ENCODE measurements at regions not wholly inside any gene's neighbourhood (a gene's known extent, or its start where the extent isn't known, plus 50 kb on each side); places are given as distances from the start of the nearest gene placed in this dataset.

GRCh38 chr16:5448798-5449197, 351.2 kb upstream of the EEF2KMT start:
- Histone ChIP-seq H3K27me3 (ENCODE audit: insufficient read depth, low read length, poor library complexity, severe bottlenecking) (no peaks in the 10 kb centered on the region), H3K4me3 (ENCODE audit: low read length) (no peak overlapping the region), H3K36me3 (ENCODE audit: insufficient read depth, low read length) (no peaks in the 10 kb centered on the region), H3K4me1 (ENCODE audit: insufficient read depth, low read length) (no peaks in the 10 kb centered on the region), H3K9me3 (ENCODE audit: low read length) (no peaks in the 10 kb centered on the region), H3K27ac (ENCODE audit: low read depth, low read length) (no peak overlapping the region)
- no peak for DNase-seq
- Mint-ChIP-seq H3K4me1 (no peaks in the 10 kb centered on the region), H3K27ac (no peak overlapping the region), H3K27me3 (peaks cover 0 to 3% of the 10 kb centered on the region in 2 donors), H3K36me3 (no peaks in the 10 kb centered on the region), H3K4me3 (no peak overlapping the region), H3K9me3 (peaks cover 0 to 2% (median 0%) of the 10 kb centered on the region in 5 donors)
- ChIA-PET CTCF (no interaction called here), POLR2A (no interaction called here)

- POLR2A ChIA-PET = no interaction called here
- Histone ChIP-seq H3K9me3 (ENCODE audit: low read length) (no peaks in the 10 kb centered on the region), H3K4me1 (ENCODE audit: insufficient read depth, low read length) (no peaks in the 10 kb centered on the region), H3K27me3 (ENCODE audit: insufficient read depth, low read length, poor library complexity, severe bottlenecking) (no peaks in the 10 kb centered on the region), H3K36me3 (ENCODE audit: insufficient read depth, low read length) (no peaks in the 10 kb centered on the region), H3K27ac (ENCODE audit: low read depth, low read length) (no peak overlapping the region), H3K4me3 (ENCODE audit: low read length) (no peak overlapping the region)
- Mint-ChIP-seq H3K36me3 (no peaks in the 10 kb centered on the region), H3K27me3 (peaks cover 0 to 3% of the 10 kb centered on the region in 2 donors), H3K27ac (no peak overlapping the region), H3K4me3 (no peak overlapping the region), H3K9me3 (peaks cover 0 to 2% (median 0%) of the 10 kb centered on the region in 5 donors), H3K4me1 (no peaks in the 10 kb centered on the region)
- CTCF ChIA-PET = no interaction called here
- DNase-seq = no peak
Observed at GRCh38 chr16:5447734-5448133, 350.1 kb upstream of the EEF2KMT start.

GRCh38 chr16:5446623-5447240, 349.1 kb upstream of the EEF2KMT start:
- no peak for DNase-seq
- H3K27ac ChIP-seq (ENCODE audit: low read depth, low read length) = no peak overlapping the region
- no peak overlapping the region for H3K4me3 Mint-ChIP-seq
- no peaks in the 10 kb centered on the region for H3K36me3 Mint-ChIP-seq
- ChIA-PET POLR2A (no interaction called here), CTCF (no interaction called here)
- H3K9me3 ChIP-seq (ENCODE audit: low read length) = no peaks in the 10 kb centered on the region
- H3K4me1 ChIP-seq (ENCODE audit: insufficient read depth, low read length) = no peaks in the 10 kb centered on the region
- no peaks in the 10 kb centered on the region for H3K36me3 ChIP-seq (ENCODE audit: insufficient read depth, low read length)
- no peaks in the 10 kb centered on the region for H3K27me3 ChIP-seq (ENCODE audit: insufficient read depth, low read length, poor library complexity, severe bottlenecking)
- no peak overlapping the region for H3K27ac Mint-ChIP-seq
- peaks cover 0 to 6% of the 10 kb centered on the region in 2 donors for H3K27me3 Mint-ChIP-seq
- no peaks in the 10 kb centered on the region for H3K4me1 Mint-ChIP-seq
- H3K4me3 ChIP-seq (ENCODE audit: low read length) = no peak overlapping the region
- H3K9me3 Mint-ChIP-seq = peaks cover 0 to 2% (median 0%) of the 10 kb centered on the region in 5 donors

GRCh38 chr16:5444189-5444588, 346.6 kb upstream of the EEF2KMT start:
- Mint-ChIP-seq H3K4me1 (no peaks in the 10 kb centered on the region), H3K27ac (no peak overlapping the region), H3K9me3 (peaks cover 0 to 4% (median 0%) of the 10 kb centered on the region in 5 donors), H3K36me3 (no peaks in the 10 kb centered on the region), H3K27me3 (peaks cover 0 to 3% of the 10 kb centered on the region in 2 donors), H3K4me3 (no peak overlapping the region)
- Histone ChIP-seq H3K4me1 (ENCODE audit: insufficient read depth, low read length) (no peaks in the 10 kb centered on the region), H3K4me3 (ENCODE audit: low read length) (no peak overlapping the region), H3K36me3 (ENCODE audit: insufficient read depth, low read length) (no peaks in the 10 kb centered on the region), H3K27ac (ENCODE audit: low read depth, low read length) (no peak overlapping the region), H3K27me3 (ENCODE audit: insufficient read depth, low read length, poor library complexity, severe bottlenecking) (no peaks in the 10 kb centered on the region), H3K9me3 (ENCODE audit: low read length) (no peaks in the 10 kb centered on the region)
- no peak for DNase-seq
- ChIA-PET POLR2A (no interaction called here), CTCF (no interaction called here)

- H3K27ac Mint-ChIP-seq = no peak overlapping the region
- H3K4me3 Mint-ChIP-seq = no peak overlapping the region
- H3K9me3 Mint-ChIP-seq = peaks cover 0 to 5% (median 0%) of the 10 kb centered on the region in 5 donors
- ChIA-PET POLR2A (no interaction called here), CTCF (no interaction called here)
- no peak for DNase-seq
- H3K9me3 ChIP-seq (ENCODE audit: low read length) = no peaks in the 10 kb centered on the region
- H3K27ac ChIP-seq (ENCODE audit: low read depth, low read length) = no peak overlapping the region
- H3K4me1 ChIP-seq (ENCODE audit: insufficient read depth, low read length) = no peaks in the 10 kb centered on the region
- no peaks in the 10 kb centered on the region for H3K4me1 Mint-ChIP-seq
- no peaks in the 10 kb centered on the region for H3K36me3 Mint-ChIP-seq
- peaks cover 0 to 3% of the 10 kb centered on the region in 2 donors for H3K27me3 Mint-ChIP-seq
- no peaks in the 10 kb centered on the region for H3K27me3 ChIP-seq (ENCODE audit: insufficient read depth, low read length, poor library complexity, severe bottlenecking)
- H3K36me3 ChIP-seq (ENCODE audit: insufficient read depth, low read length) = no peaks in the 10 kb centered on the region
- H3K4me3 ChIP-seq (ENCODE audit: low read length) = no peak overlapping the region
Observed at GRCh38 chr16:5442986-5443385, 345.4 kb upstream of the EEF2KMT start.

- Mint-ChIP-seq H3K36me3 (no peaks in the 10 kb centered on the region), H3K27me3 (peaks cover 0 to 3% of the 10 kb centered on the region in 2 donors), H3K27ac (peak overlapping the region in 1 of 8 donors; percentile 68), H3K9me3 (peaks cover 0 to 5% (median 0%) of the 10 kb centered on the region in 5 donors), H3K4me1 (no peaks in the 10 kb centered on the region), H3K4me3 (no peak overlapping the region)
- POLR2A ChIA-PET = no interaction called here
- H3K27ac ChIP-seq (ENCODE audit: low read depth, low read length) = no peak overlapping the region
- no peak overlapping the region for H3K4me3 ChIP-seq (ENCODE audit: low read length)
- CTCF ChIA-PET = no interaction called here
- no peaks in the 10 kb centered on the region for H3K27me3 ChIP-seq (ENCODE audit: insufficient read depth, low read length, poor library complexity, severe bottlenecking)
- DNase-seq = no peak
- no peaks in the 10 kb centered on the region for H3K36me3 ChIP-seq (ENCODE audit: insufficient read depth, low read length)
- no peaks in the 10 kb centered on the region for H3K9me3 ChIP-seq (ENCODE audit: low read length)
- no peaks in the 10 kb centered on the region for H3K4me1 ChIP-seq (ENCODE audit: insufficient read depth, low read length)
Observed at GRCh38 chr16:5442054-5442453, 344.5 kb upstream of the EEF2KMT start.

GRCh38 chr16:5438591-5438990, 341.0 kb upstream of the EEF2KMT start:
- Histone ChIP-seq H3K4me1 (ENCODE audit: insufficient read depth, low read length) (no peaks in the 10 kb centered on the region), H3K36me3 (ENCODE audit: insufficient read depth, low read length) (no peaks in the 10 kb centered on the region), H3K9me3 (ENCODE audit: low read length) (no peaks in the 10 kb centered on the region), H3K27ac (ENCODE audit: low read depth, low read length) (no peak overlapping the region), H3K27me3 (ENCODE audit: insufficient read depth, low read length, poor library complexity, severe bottlenecking) (no peaks in the 10 kb centered on the region), H3K4me3 (ENCODE audit: low read length) (no peak overlapping the region)
- CTCF ChIA-PET = no interaction called here
- Mint-ChIP-seq H3K9me3 (peaks cover 0 to 5% (median 0%) of the 10 kb centered on the region in 5 donors), H3K36me3 (no peaks in the 10 kb centered on the region), H3K4me1 (no peaks in the 10 kb centered on the region), H3K27ac (no peak overlapping the region), H3K4me3 (no peak overlapping the region), H3K27me3 (peaks cover 3 to 5% of the 10 kb centered on the region in 2 donors)
- DNase-seq = no peak
- POLR2A ChIA-PET = no interaction called here

GRCh38 chr16:5433587-5433986, 336.0 kb upstream of the EEF2KMT start:
- Histone ChIP-seq H3K36me3 (ENCODE audit: insufficient read depth, low read length) (no peaks in the 10 kb centered on the region), H3K9me3 (ENCODE audit: low read length) (no peaks in the 10 kb centered on the region), H3K4me3 (ENCODE audit: low read length) (no peak overlapping the region), H3K27ac (ENCODE audit: low read depth, low read length) (no peak overlapping the region), H3K27me3 (ENCODE audit: insufficient read depth, low read length, poor library complexity, severe bottlenecking) (no peaks in the 10 kb centered on the region), H3K4me1 (ENCODE audit: insufficient read depth, low read length) (no peaks in the 10 kb centered on the region)
- ChIA-PET CTCF (no interaction called here), POLR2A (no interaction called here)
- Mint-ChIP-seq H3K27ac (no peak overlapping the region), H3K36me3 (no peaks in the 10 kb centered on the region), H3K4me3 (no peak overlapping the region), H3K9me3 (peaks cover 0 to 2% (median 0%) of the 10 kb centered on the region in 5 donors), H3K27me3 (peaks cover 3 to 5% of the 10 kb centered on the region in 2 donors), H3K4me1 (no peaks in the 10 kb centered on the region)
- no peak for DNase-seq
